ENCODE measurements at regions not wholly inside any gene's neighbourhood (a gene's known extent, or its start where the extent isn't known, plus 50 kb on each side); places are given as distances from the start of the nearest gene placed in this dataset.

DNA sequence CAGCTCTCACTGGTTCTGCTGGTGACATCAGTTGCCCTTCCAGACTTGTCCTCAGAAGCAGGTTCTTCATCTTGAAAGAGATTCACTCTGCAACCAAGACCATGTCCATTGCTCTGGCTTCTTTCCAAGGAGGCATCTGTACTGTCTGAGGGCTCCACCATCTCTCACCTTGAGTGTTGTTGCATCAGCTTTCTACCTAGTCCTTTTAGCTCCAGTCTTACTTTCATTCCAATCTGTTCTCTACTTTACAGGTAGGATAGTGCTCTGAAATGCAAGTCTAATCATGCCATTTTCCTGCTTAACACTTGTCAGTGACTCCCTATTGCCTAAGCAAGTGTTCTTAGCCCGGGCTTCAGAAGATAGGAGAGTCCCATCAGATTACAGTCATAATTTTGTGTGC lies 117.7 kb downstream of the EN1 start:
- DNase-seq: no peak
- TF ChIP-seq, protein P1, sequence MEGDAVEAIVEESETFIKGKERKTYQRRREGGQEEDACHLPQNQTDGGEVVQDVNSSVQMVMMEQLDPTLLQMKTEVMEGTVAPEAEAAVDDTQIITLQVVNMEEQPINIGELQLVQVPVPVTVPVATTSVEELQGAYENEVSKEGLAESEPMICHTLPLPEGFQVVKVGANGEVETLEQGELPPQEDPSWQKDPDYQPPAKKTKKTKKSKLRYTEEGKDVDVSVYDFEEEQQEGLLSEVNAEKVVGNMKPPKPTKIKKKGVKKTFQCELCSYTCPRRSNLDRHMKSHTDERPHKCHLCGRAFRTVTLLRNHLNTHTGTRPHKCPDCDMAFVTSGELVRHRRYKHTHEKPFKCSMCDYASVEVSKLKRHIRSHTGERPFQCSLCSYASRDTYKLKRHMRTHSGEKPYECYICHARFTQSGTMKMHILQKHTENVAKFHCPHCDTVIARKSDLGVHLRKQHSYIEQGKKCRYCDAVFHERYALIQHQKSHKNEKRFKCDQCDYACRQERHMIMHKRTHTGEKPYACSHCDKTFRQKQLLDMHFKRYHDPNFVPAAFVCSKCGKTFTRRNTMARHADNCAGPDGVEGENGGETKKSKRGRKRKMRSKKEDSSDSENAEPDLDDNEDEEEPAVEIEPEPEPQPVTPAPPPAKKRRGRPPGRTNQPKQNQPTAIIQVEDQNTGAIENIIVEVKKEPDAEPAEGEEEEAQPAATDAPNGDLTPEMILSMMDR (IDR thresholded peaks at IDR 0.05; ENCODE audit: insufficient read depth in 1 of 2, low read depth in 1 of 2, low read length in 1 of 2, severe bottlenecking in 1 of 2, unreplicated experiment in 1 of 2): no peak
- Mint-ChIP-seq H3K36me3 (ENCODE audit: insufficient read depth, unreplicated experiment) (no peaks in the 10 kb centered on the region), H3K27ac (ENCODE audit: unreplicated experiment) (no peak overlapping the region), H3K4me1 (ENCODE audit: low read depth, unreplicated experiment) (no peaks in the 10 kb centered on the region), H3K9me3 (ENCODE audit: unreplicated experiment) (peaks cover 12% of the 10 kb centered on the region), H3K27me3 (ENCODE audit: insufficient read depth, unreplicated experiment) (peaks cover 19% of the 10 kb centered on the region), H3K4me3 (ENCODE audit: unreplicated experiment) (no peak overlapping the region)
- Histone ChIP-seq H3K9me3 (no peaks in the 10 kb centered on the region), H3K36me3 (ENCODE audit: control insufficient read depth, insufficient read depth, low read length) (no peaks in the 10 kb centered on the region), H3K4me1 (no peaks in the 10 kb centered on the region), H3K27me3 (replicated peaks; ENCODE audit: control insufficient read depth, insufficient read depth, low read length) (no peaks in the 10 kb centered on the region), H3K4me3 (ENCODE audit: low read depth, low read length) (no peak overlapping the region)
- ChIA-PET CTCF (no interaction called here), POLR2A (no interaction called here)
- no TSS peak for BruUV-seq (replicated peaks)
- intact Hi-C loops (cut with micrococcal nuclease; ENCODE audit: unreplicated experiment): no loop called here

DNA sequence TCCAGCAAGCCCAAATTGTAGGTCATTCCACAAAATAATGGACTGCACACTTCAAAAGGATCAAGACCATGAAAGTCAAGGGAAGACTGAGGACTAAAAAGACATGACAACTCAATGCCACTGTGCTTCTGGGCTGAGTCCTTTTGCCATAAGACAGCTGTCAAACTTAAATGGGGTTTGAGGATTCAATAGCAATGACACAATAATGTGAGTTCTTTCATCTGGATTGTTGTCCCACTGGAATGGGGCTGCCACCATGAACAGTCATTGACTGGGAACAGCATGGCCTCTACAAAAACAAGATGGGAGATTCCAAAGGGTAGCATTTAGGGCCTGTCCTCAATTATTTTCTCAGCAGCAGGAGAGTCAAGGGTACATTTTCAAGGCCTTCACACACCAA lies 118.5 kb downstream of the EN1 start:
- H3K9me3 ChIP-seq: no peaks in the 10 kb centered on the region
- POLR2A ChIA-PET: no interaction called here
- Mint-ChIP-seq H3K4me3 (ENCODE audit: unreplicated experiment) (no peak overlapping the region), H3K27me3 (ENCODE audit: insufficient read depth, unreplicated experiment) (peaks cover 19% of the 10 kb centered on the region), H3K9me3 (ENCODE audit: unreplicated experiment) (peaks cover 12% of the 10 kb centered on the region), H3K27ac (ENCODE audit: unreplicated experiment) (no peak overlapping the region), H3K4me1 (ENCODE audit: low read depth, unreplicated experiment) (no peaks in the 10 kb centered on the region), H3K36me3 (ENCODE audit: insufficient read depth, unreplicated experiment) (no peaks in the 10 kb centered on the region)
- TF ChIP-seq, protein P1 (IDR thresholded peaks at IDR 0.05; ENCODE audit: insufficient read depth in 1 of 2, low read depth in 1 of 2, low read length in 1 of 2, severe bottlenecking in 1 of 2, unreplicated experiment in 1 of 2): no peak
- H3K27me3 ChIP-seq (replicated peaks; ENCODE audit: control insufficient read depth, insufficient read depth, low read length): no peaks in the 10 kb centered on the region
- intact Hi-C loops (cut with micrococcal nuclease; ENCODE audit: unreplicated experiment): no loop called here
- CTCF ChIA-PET: interaction anchor here (0.5 kb wide), 1 partner anchor 32 kb away, joined by 4 read pairs; no protein-coding TSS in a partner anchor
- H3K36me3 ChIP-seq (ENCODE audit: control insufficient read depth, insufficient read depth, low read length): no peaks in the 10 kb centered on the region
- BruUV-seq (replicated peaks): no TSS peak
- no peaks in the 10 kb centered on the region for H3K4me1 ChIP-seq
- no peak for DNase-seq
- H3K4me3 ChIP-seq (ENCODE audit: low read depth, low read length): no peak overlapping the region

DNA sequence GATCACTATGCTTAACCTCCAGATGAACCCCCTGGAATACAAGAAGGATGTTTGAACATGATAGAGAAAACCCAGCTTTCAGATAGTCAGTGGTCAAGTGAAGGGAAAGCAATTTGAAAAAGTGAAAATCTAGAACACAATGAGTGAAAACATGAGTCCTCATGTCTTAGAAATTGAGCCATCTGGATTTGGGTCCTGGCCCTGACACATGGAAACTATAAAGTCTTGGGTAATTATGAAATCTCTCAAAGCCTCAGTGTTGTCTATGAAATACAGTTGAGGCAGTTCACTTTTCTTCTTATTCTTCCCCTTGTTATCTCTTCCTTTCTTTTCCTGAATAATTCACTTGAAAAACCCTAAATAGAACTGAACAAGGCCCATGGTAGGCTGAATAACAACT lies 120.6 kb downstream of the EN1 start:
- H3K27me3 ChIP-seq (replicated peaks; ENCODE audit: control insufficient read depth, insufficient read depth, low read length): no peaks in the 10 kb centered on the region

More for the DNA sequence above, 120.6 kb downstream of the EN1 start:
- no TSS peak for BruUV-seq (replicated peaks)
- intact Hi-C loops (cut with micrococcal nuclease; ENCODE audit: unreplicated experiment): no loop called here
- CTCF ChIA-PET: no interaction called here
- no peak overlapping the region for H3K27ac Mint-ChIP-seq (ENCODE audit: unreplicated experiment)
- Histone ChIP-seq H3K4me1 (no peaks in the 10 kb centered on the region), H3K36me3 (ENCODE audit: control insufficient read depth, insufficient read depth, low read length) (no peaks in the 10 kb centered on the region), H3K9me3 (no peaks in the 10 kb centered on the region), H3K4me3 (ENCODE audit: low read depth, low read length) (no peak overlapping the region)
- no peaks in the 10 kb centered on the region for H3K36me3 Mint-ChIP-seq (ENCODE audit: insufficient read depth, unreplicated experiment)
- peaks cover 16% of the 10 kb centered on the region for H3K27me3 Mint-ChIP-seq (ENCODE audit: insufficient read depth, unreplicated experiment)
- H3K4me3 Mint-ChIP-seq (ENCODE audit: unreplicated experiment): no peak overlapping the region
- no peak for DNase-seq
- H3K9me3 Mint-ChIP-seq (ENCODE audit: unreplicated experiment): peaks cover 12% of the 10 kb centered on the region
- POLR2A ChIA-PET: no interaction called here
- TF ChIP-seq, protein P1 (IDR thresholded peaks at IDR 0.05; ENCODE audit: insufficient read depth in 1 of 2, low read depth in 1 of 2, low read length in 1 of 2, severe bottlenecking in 1 of 2, unreplicated experiment in 1 of 2): no peak
- no peaks in the 10 kb centered on the region for H3K4me1 Mint-ChIP-seq (ENCODE audit: low read depth, unreplicated experiment)

Data from Caco-2 (cell line).